ENCODE measurements at regions not wholly inside any gene's neighbourhood (a gene's known extent, or its start where the extent isn't known, plus 50 kb on each side); places are given as distances from the start of the nearest gene placed in this dataset.

DNA sequence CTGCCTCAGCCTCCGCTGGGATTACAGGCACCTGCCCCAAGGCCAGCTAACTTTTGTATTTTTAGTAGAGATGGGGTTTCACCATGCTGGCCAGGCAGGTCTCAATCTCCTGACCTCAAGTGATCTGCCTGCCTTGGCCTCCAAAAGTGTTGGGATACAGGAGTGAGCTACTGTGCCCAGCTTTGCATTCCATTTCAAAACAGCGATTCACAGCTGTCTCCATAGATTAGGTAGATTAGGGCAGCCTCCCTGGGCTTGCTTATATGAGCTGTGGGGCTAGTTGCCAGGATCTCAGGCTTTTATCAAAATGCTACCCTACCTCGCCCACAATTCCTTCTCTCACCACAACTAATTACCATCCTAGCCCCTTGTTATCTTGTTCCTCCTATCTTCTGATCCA is 176.4 kb upstream of the ZKSCAN2 start (continued):
- TF ChIP-seq, protein P1, sequence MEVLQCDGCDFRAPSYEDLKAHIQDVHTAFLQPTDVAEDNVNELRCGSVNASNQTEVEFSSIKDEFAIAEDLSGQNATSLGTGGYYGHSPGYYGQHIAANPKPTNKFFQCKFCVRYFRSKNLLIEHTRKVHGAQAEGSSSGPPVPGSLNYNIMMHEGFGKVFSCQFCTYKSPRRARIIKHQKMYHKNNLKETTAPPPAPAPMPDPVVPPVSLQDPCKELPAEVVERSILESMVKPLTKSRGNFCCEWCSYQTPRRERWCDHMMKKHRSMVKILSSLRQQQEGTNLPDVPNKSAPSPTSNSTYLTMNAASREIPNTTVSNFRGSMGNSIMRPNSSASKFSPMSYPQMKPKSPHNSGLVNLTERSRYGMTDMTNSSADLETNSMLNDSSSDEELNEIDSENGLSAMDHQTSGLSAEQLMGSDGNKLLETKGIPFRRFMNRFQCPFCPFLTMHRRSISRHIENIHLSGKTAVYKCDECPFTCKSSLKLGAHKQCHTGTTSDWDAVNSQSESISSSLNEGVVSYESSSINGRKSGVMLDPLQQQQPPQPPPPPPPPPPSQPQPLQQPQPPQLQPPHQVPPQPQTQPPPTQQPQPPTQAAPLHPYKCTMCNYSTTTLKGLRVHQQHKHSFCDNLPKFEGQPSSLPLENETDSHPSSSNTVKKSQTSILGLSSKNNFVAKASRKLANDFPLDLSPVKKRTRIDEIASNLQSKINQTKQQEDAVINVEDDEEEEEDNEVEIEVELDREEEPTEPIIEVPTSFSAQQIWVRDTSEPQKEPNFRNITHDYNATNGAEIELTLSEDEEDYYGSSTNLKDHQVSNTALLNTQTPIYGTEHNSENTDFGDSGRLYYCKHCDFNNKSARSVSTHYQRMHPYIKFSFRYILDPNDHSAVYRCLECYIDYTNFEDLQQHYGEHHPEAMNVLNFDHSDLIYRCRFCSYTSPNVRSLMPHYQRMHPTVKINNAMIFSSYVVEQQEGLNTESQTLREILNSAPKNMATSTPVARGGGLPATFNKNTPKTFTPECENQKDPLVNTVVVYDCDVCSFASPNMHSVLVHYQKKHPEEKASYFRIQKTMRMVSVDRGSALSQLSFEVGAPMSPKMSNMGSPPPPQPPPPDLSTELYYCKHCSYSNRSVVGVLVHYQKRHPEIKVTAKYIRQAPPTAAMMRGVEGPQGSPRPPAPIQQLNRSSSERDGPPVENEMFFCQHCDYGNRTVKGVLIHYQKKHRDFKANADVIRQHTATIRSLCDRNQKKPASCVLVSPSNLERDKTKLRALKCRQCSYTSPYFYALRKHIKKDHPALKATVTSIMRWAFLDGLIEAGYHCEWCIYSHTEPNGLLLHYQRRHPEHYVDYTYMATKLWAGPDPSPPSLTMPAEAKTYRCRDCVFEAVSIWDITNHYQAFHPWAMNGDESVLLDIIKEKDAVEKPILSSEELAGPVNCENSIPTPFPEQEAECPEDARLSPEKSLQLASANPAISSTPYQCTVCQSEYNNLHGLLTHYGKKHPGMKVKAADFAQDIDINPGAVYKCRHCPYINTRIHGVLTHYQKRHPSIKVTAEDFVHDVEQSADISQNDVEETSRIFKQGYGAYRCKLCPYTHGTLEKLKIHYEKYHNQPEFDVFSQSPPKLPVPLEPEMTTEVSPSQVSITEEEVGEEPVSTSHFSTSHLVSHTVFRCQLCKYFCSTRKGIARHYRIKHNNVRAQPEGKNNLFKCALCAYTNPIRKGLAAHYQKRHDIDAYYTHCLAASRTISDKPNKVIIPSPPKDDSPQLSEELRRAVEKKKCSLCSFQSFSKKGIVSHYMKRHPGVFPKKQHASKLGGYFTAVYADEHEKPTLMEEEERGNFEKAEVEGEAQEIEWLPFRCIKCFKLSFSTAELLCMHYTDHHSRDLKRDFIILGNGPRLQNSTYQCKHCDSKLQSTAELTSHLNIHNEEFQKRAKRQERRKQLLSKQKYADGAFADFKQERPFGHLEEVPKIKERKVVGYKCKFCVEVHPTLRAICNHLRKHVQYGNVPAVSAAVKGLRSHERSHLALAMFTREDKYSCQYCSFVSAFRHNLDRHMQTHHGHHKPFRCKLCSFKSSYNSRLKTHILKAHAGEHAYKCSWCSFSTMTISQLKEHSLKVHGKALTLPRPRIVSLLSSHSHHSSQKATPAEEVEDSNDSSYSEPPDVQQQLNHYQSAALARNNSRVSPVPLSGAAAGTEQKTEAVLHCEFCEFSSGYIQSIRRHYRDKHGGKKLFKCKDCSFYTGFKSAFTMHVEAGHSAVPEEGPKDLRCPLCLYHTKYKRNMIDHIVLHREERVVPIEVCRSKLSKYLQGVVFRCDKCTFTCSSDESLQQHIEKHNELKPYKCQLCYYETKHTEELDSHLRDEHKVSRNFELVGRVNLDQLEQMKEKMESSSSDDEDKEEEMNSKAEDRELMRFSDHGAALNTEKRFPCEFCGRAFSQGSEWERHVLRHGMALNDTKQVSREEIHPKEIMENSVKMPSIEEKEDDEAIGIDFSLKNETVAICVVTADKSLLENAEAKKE (CRISPR knock-in tag; IDR thresholded peaks at IDR 0.05): no peak
- TF ChIP-seq ZNF114 (CRISPR knock-in tag; IDR thresholded peaks at IDR 0.05) (no peak), ETS1 (IDR thresholded peaks at IDR 0.05) (no peak), NANOG (IDR thresholded peaks at IDR 0.05; ENCODE audit: borderline replicate concordance) (no peak), POLR2AphosphoS5 (IDR thresholded peaks at IDR 0.05; ENCODE audit: low read depth) (no peak), REST (IDR thresholded peaks at IDR 0.05; ENCODE audit: unreplicated experiment) (no peak), JUNB (IDR thresholded peaks at IDR 0.05; ENCODE audit: unreplicated experiment) (no peak)
- TF ChIP-seq, protein P2, sequence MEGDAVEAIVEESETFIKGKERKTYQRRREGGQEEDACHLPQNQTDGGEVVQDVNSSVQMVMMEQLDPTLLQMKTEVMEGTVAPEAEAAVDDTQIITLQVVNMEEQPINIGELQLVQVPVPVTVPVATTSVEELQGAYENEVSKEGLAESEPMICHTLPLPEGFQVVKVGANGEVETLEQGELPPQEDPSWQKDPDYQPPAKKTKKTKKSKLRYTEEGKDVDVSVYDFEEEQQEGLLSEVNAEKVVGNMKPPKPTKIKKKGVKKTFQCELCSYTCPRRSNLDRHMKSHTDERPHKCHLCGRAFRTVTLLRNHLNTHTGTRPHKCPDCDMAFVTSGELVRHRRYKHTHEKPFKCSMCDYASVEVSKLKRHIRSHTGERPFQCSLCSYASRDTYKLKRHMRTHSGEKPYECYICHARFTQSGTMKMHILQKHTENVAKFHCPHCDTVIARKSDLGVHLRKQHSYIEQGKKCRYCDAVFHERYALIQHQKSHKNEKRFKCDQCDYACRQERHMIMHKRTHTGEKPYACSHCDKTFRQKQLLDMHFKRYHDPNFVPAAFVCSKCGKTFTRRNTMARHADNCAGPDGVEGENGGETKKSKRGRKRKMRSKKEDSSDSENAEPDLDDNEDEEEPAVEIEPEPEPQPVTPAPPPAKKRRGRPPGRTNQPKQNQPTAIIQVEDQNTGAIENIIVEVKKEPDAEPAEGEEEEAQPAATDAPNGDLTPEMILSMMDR (conservative IDR thresholded peaks at IDR 0.05; ENCODE audit: low read depth in 2 of 2): no peak

Measured in GM23338 (cell line).